ENCODE measurements at regions not wholly inside any gene's neighbourhood (a gene's known extent, or its start where the extent isn't known, plus 50 kb on each side); places are given as distances from the start of the nearest gene placed in this dataset.
"Not testable (repeated sequence)": the region's sequence is repeated elsewhere in the genome, so short reads cannot be mapped to it uniquely, and the experiment has no call there.

GRCh38 chr14:30195941-30196340 is 268.3 kb upstream of the PRKD1 start:
- Mint-ChIP-seq H3K27me3 (no peaks in the 10 kb centered on the region), H3K4me3 (no peak overlapping the region), H3K9me3 (no peaks in the 10 kb centered on the region), H3K27ac (no peak overlapping the region), H3K36me3 (ENCODE audit: low read depth) (no peaks in the 10 kb centered on the region), H3K4me1 (ENCODE audit: low read depth) (no peaks in the 10 kb centered on the region)
- intact Hi-C loops (cut with micrococcal nuclease) = no loop called here

DNA sequence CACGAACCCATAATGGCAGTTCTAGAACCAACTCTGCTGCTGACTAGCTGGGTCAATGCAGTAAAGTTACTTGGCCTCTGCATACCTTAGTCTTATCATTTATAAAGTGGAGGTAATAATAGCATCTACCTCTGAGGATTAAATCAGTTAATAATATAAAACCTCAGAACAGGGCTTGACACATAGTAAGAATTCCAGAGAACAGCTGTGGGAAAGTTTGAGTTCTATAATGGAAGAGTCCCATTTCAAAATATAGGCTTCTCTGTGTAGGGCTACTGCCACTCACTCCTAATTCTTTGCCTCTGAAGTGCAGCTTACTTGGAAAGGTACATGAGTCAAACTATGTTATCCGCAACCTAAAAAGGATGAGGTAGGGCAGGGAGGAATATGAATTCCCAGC is 269.2 kb upstream of the PRKD1 start:
- intact Hi-C loops (cut with micrococcal nuclease) = no loop called here
- no peaks in the 10 kb centered on the region for H3K36me3 Mint-ChIP-seq (ENCODE audit: low read depth)

DNA sequence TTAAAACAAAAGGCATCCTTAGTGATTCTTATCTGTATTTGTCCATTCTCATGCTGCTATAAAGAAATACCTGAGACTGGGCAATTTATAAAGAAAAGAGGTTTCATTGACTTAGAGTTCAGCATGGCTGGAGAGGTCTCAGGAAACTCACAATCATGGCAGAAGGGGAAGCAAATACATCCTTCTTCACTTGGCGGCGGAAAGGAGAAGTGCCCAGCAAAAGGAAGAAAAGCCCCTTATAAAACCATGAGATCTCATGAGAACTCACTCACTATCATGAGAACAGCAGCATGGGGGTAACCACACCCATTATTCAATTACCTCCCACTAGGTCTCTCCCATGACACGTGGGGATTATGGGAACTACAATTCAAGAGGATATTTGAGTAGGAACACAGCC is 271.1 kb upstream of the PRKD1 start:
- H3K27ac Mint-ChIP-seq; H3K4me1 Mint-ChIP-seq (ENCODE audit: low read depth); intact Hi-C loops (cut with micrococcal nuclease); H3K36me3 Mint-ChIP-seq (ENCODE audit: low read depth); H3K27me3 Mint-ChIP-seq; H3K9me3 Mint-ChIP-seq; H3K4me3 Mint-ChIP-seq: not testable (repeated sequence)

More for the DNA sequence above, 269.2 kb upstream of the PRKD1 start:
- H3K27ac Mint-ChIP-seq = no peak overlapping the region
- H3K9me3 Mint-ChIP-seq = no peaks in the 10 kb centered on the region
- H3K4me1 Mint-ChIP-seq (ENCODE audit: low read depth) = no peaks in the 10 kb centered on the region
- H3K27me3 Mint-ChIP-seq = no peaks in the 10 kb centered on the region
- no peak overlapping the region for H3K4me3 Mint-ChIP-seq

DNA sequence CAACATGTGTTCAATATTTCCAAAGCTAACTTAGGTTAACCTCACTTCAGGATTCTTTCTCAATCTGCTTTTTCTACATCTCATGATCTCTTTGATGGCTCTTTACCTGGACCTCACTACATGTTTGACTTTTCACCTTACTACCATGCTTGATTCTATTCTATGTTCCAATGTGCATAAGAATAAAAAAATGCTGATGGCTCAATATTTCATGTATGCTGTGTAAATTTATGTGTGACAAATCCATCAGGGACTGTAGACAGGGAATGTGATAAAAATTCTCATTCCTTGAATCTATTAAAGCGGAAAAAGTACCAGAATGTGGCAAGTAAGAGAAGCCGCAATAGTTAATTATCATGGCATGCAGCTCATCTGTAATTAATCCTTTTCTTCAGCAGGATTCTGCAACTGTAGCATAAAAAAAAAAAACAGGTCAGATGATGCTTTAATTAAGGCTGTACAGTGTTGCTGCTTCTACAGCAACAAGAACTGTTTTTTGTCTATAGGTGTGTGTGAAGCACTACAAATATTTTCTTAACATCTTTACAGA is 276.9 kb upstream of the PRKD1 start:
- H3K4me1 Mint-ChIP-seq (ENCODE audit: low read depth) = no peaks in the 10 kb centered on the region
- H3K27ac Mint-ChIP-seq = no peak overlapping the region
- H3K27me3 Mint-ChIP-seq = no peaks in the 10 kb centered on the region
- intact Hi-C loops (cut with micrococcal nuclease) = no loop called here
- no peaks in the 10 kb centered on the region for H3K36me3 Mint-ChIP-seq (ENCODE audit: low read depth)
- H3K9me3 Mint-ChIP-seq = no peaks in the 10 kb centered on the region
- no peak overlapping the region for H3K4me3 Mint-ChIP-seq

DNA sequence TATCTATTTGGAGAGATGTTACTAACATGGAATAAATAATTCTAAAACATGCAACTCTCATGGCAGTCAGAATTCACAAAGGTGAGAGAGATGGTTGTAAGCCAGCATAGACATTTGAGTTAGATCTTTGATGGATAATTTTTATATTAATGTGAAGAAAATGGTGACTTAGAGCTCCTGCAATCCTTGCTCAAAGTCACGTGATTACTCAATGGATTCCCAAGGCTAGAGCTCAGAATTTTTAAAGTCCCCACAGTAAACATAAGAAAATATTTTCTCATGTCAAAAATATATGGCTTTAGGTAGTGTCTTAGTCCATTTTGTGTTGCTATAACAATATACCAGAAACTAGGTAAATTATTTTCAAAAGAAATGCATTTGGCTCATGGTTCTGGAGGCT is 281.5 kb upstream of the PRKD1 start:
- H3K4me1 Mint-ChIP-seq (ENCODE audit: low read depth) = no peaks in the 10 kb centered on the region
- intact Hi-C loops (cut with micrococcal nuclease) = no loop called here
- no peak overlapping the region for H3K4me3 Mint-ChIP-seq
- no peaks in the 10 kb centered on the region for H3K9me3 Mint-ChIP-seq
- no peaks in the 10 kb centered on the region for H3K36me3 Mint-ChIP-seq (ENCODE audit: low read depth)
- no peak overlapping the region for H3K27ac Mint-ChIP-seq
- H3K27me3 Mint-ChIP-seq = no peaks in the 10 kb centered on the region

DNA sequence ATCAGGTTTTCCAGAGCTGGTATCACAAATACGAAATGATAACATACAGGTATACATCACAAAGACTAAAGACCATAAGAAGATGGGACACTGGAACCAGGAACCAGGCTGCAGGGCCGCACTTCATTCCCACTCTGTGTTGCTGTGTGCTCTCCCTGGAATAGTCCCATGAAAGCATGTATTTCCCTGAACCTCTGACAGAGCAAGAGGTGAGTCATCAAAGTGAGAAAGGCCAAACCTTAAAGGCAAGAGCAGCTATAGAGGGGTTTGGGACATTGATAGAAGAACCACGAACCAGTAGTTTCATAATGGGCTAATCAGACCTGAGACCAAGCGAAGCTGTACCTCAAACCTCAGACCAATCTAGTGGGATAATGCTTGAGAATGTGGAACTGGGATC is 283.0 kb upstream of the PRKD1 start:
- Mint-ChIP-seq H3K4me3 (no peak overlapping the region), H3K27ac (no peak overlapping the region), H3K9me3 (no peaks in the 10 kb centered on the region), H3K4me1 (ENCODE audit: low read depth) (no peaks in the 10 kb centered on the region), H3K27me3 (no peaks in the 10 kb centered on the region), H3K36me3 (ENCODE audit: low read depth) (no peaks in the 10 kb centered on the region)
- intact Hi-C loops (cut with micrococcal nuclease) = loop anchor here (5.0 kb wide), 1 partner anchor 663 kb away; no protein-coding TSS in a partner anchor

DNA sequence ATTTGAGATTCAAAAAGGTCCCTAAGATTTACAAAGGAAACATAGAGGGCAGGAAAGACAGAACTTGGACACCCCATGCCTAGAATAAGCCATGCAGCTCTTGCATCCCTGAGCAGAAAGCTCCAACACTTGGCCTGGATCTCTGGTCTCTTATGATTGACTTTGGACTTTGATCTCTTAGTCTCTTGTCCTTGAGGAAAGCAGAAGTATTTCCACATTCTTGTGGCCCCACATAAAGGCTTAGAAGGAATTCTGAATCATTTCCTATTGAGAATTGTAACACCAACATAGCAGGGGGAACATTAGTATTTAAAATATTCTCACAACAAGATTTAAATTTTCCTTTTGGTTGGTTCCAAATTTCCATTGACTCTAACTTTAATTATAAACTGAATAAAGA is 283.7 kb upstream of the PRKD1 start:
- Mint-ChIP-seq H3K27ac (no peak overlapping the region), H3K4me3 (no peak overlapping the region), H3K27me3 (no peaks in the 10 kb centered on the region), H3K9me3 (no peaks in the 10 kb centered on the region), H3K36me3 (ENCODE audit: low read depth) (no peaks in the 10 kb centered on the region), H3K4me1 (ENCODE audit: low read depth) (no peaks in the 10 kb centered on the region)
- intact Hi-C loops (cut with micrococcal nuclease) = loop anchor here (5.0 kb wide), 1 partner anchor 664 kb away; no protein-coding TSS in a partner anchor

- intact Hi-C loops (cut with micrococcal nuclease) = loop anchor here (5.0 kb wide), 1 partner anchor 667 kb away; no protein-coding TSS in a partner anchor
These were observed 286.4 kb upstream of the PRKD1 start for GRCh38 chr14:30214014-30214413.

GRCh38 chr14:30214461-30215090 is 286.9 kb upstream of the PRKD1 start:
- Mint-ChIP-seq H3K36me3 (ENCODE audit: low read depth) (no peaks in the 10 kb centered on the region), H3K4me3 (no peak overlapping the region), H3K27ac (no peak overlapping the region), H3K9me3 (no peaks in the 10 kb centered on the region), H3K4me1 (ENCODE audit: low read depth) (no peaks in the 10 kb centered on the region), H3K27me3 (no peaks in the 10 kb centered on the region)
- intact Hi-C loops (cut with micrococcal nuclease) = loop anchor here (5.0 kb wide), 1 partner anchor 667 kb away; no protein-coding TSS in a partner anchor

More at GRCh38 chr14:30214014-30214413, 286.4 kb upstream of the PRKD1 start:
- Mint-ChIP-seq H3K36me3 (ENCODE audit: low read depth) (no peaks in the 10 kb centered on the region), H3K4me3 (no peak overlapping the region), H3K4me1 (ENCODE audit: low read depth) (no peaks in the 10 kb centered on the region), H3K9me3 (no peaks in the 10 kb centered on the region), H3K27me3 (no peaks in the 10 kb centered on the region), H3K27ac (no peak overlapping the region)

DNA sequence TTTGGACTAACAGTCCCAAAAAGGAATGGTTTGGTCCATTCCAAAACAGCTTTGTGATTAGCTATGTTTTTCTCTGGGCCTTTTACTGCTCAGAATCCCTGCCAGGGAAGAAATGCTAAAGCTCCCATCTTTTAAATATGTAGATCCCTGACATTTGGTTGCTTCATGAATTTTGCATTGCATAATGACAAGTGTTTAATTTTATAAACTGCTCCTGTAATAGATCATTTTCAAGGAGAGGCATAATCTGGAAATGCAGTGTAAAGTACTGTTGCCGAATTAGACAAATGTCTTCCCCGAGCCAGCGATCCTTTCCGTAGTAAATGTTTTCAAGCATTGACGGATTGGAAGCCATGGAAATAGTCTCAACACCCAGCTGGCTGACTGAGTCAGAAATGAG is 291.3 kb upstream of the PRKD1 start:
- no peak overlapping the region for H3K27ac Mint-ChIP-seq
- no peaks in the 10 kb centered on the region for H3K27me3 Mint-ChIP-seq
- H3K4me1 Mint-ChIP-seq (ENCODE audit: low read depth) = no peaks in the 10 kb centered on the region
- intact Hi-C loops (cut with micrococcal nuclease) = no loop called here
- H3K4me3 Mint-ChIP-seq = no peak overlapping the region
- H3K9me3 Mint-ChIP-seq = no peaks in the 10 kb centered on the region
- no peaks in the 10 kb centered on the region for H3K36me3 Mint-ChIP-seq (ENCODE audit: low read depth)

DNA sequence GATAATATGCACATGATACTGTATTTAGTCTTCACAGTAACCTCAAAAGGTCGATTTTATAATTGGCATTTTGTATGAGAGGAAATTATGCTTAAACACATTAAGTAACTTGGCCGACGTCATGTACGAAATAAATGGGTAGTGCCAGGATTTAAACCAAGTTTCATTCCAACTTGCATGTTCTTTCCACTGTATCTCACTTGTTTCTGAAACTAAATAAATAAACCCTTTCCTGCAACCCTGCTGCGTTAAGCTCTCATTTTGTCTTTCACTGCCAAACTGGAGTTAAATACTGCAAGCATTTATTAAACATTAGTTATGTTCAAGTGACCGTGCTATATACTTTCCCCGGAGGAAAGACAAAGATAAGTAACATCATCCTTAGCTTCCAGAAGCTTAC is 293.9 kb upstream of the PRKD1 start:
- Mint-ChIP-seq H3K27ac (no peak overlapping the region), H3K36me3 (ENCODE audit: low read depth) (no peaks in the 10 kb centered on the region), H3K4me3 (no peak overlapping the region), H3K4me1 (ENCODE audit: low read depth) (no peaks in the 10 kb centered on the region), H3K27me3 (no peaks in the 10 kb centered on the region), H3K9me3 (no peaks in the 10 kb centered on the region)
- intact Hi-C loops (cut with micrococcal nuclease) = no loop called here

- Mint-ChIP-seq H3K9me3 (no peaks in the 10 kb centered on the region), H3K36me3 (ENCODE audit: low read depth) (no peaks in the 10 kb centered on the region), H3K27me3 (no peaks in the 10 kb centered on the region), H3K4me3 (no peak overlapping the region), H3K4me1 (ENCODE audit: low read depth) (no peaks in the 10 kb centered on the region), H3K27ac (no peak overlapping the region)
- intact Hi-C loops (cut with micrococcal nuclease) = no loop called here
These were observed 295.7 kb upstream of the PRKD1 start for GRCh38 chr14:30223385-30223785.

- intact Hi-C loops (cut with micrococcal nuclease) = no loop called here
- Mint-ChIP-seq H3K4me1 (ENCODE audit: low read depth) (no peaks in the 10 kb centered on the region), H3K27me3 (no peaks in the 10 kb centered on the region), H3K9me3 (no peaks in the 10 kb centered on the region), H3K27ac (no peak overlapping the region), H3K4me3 (no peak overlapping the region), H3K36me3 (ENCODE audit: low read depth) (no peaks in the 10 kb centered on the region)
These were observed 296.3 kb upstream of the PRKD1 start for GRCh38 chr14:30223966-30224365.

DNA sequence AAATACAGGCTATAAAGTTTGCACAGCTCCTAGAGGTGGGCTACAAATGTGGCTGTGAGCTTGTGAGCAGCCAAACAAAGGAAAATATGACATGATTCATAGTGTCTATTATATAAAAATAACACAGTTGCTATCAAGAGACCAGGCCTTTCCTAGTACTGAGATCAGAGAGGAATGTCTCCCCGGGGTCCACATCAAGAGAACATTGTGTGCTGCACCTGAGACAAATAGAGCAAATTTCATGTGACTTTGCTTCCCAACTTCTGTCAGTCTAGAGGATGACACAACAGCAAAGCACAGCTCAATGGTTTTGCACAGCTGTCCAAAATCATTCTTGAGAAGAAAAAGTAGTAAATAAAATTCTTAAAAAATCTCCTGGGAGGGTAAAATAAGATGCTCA is 297.5 kb upstream of the PRKD1 start:
- H3K4me1 Mint-ChIP-seq (ENCODE audit: low read depth) = no peaks in the 10 kb centered on the region
- H3K9me3 Mint-ChIP-seq = no peaks in the 10 kb centered on the region
- intact Hi-C loops (cut with micrococcal nuclease) = no loop called here
- no peaks in the 10 kb centered on the region for H3K36me3 Mint-ChIP-seq (ENCODE audit: low read depth)
- H3K27me3 Mint-ChIP-seq = no peaks in the 10 kb centered on the region
- H3K27ac Mint-ChIP-seq = no peak overlapping the region
- no peak overlapping the region for H3K4me3 Mint-ChIP-seq

GRCh38 chr14:30227436-30227835 is 299.8 kb upstream of the PRKD1 start:
- Mint-ChIP-seq H3K9me3 (no peaks in the 10 kb centered on the region), H3K36me3 (ENCODE audit: low read depth) (no peaks in the 10 kb centered on the region), H3K4me3 (no peak overlapping the region), H3K4me1 (ENCODE audit: low read depth) (no peaks in the 10 kb centered on the region), H3K27me3 (no peaks in the 10 kb centered on the region), H3K27ac (no peak overlapping the region)
- intact Hi-C loops (cut with micrococcal nuclease) = no loop called here

Data from dendritic cell treated with granulocyte-macrophage colony-stimulating factor and Interleukin-4, amounts not matched to agents 40 ng/mL and 50 ng/mL, for 4 days (primary cell).